GM10266 (cell line): ENCODE measurements at regions not wholly inside any gene's neighbourhood (a gene's known extent, or its start where the extent isn't known, plus 50 kb on each side); places are given as distances from the start of the nearest gene placed in this dataset.

Experiments used
- DNase-seq: peaks from one replicate; pipeline ENCODE4 v3.0.0; 2012; ENCODE audit errors: extremely low spot score
- CTCF ChIP-seq: IDR thresholded peaks from 2 replicates; pipeline ENCODE4 v1.5.1; 2012; ENCODE audit warnings: mild to moderate bottlenecking, low read depth; ENCODE audit not compliant: control insufficient read depth, insufficient read depth; ENCODE audit errors: missing control alignments

DNA sequence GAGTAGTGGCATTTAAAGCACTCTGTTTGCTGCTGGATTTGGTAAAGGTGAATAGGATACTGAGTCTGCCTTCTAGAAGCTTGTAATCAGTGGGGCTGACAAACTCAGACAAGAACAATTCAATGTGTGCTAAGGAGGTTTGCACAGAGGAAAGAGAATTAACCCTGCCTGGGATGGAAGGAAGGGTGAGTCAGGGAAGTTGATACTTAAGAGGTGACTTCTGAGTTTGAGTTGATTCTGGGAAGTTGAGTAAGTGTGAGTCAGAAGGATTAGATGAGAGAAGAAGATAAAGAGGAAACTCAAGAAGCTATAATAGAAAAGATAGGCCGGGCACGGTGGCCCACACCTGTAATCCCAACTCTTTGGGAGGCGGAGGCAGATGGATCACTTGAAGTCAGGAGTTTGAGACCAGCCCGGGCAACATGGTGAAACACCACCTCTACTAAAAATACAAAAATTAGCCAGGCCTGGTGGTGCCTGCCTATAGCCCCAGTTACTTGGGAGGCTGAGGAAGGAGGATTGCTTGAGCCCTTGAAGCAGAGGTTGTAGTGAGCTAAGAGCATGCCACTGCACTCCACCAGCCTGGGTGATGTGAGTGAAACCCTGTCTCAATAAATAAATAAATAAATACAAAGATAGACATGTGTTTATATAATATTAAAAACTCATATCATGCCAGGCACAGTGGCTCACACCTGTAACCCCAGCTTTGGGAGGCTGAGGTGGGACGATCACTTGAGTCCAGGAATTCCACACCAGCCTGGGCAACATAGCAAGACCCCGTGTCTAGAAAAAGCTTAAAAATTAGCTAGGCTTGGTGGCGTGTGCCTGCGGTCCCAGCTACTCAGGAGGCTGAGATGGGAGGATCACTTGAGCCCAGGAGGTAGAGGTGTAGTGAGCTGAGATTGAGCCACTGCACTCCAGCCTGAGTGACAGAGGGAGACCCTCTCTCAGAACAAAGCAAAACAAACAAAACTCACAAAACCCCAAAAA lies 126.8 kb upstream of the CPM start:
- no peak for DNase-seq
- TF ChIP-seq CTCF, result no peak

GRCh38 chr12:69061574-69061973 lies 128.6 kb upstream of the CPM start:
- no peak for TF ChIP-seq CTCF
- no peak for DNase-seq

- TF ChIP-seq CTCF, result no peak
- no peak for DNase-seq
These were observed 129.8 kb upstream of the CPM start for GRCh38 chr12:69062621-69063237.

DNA sequence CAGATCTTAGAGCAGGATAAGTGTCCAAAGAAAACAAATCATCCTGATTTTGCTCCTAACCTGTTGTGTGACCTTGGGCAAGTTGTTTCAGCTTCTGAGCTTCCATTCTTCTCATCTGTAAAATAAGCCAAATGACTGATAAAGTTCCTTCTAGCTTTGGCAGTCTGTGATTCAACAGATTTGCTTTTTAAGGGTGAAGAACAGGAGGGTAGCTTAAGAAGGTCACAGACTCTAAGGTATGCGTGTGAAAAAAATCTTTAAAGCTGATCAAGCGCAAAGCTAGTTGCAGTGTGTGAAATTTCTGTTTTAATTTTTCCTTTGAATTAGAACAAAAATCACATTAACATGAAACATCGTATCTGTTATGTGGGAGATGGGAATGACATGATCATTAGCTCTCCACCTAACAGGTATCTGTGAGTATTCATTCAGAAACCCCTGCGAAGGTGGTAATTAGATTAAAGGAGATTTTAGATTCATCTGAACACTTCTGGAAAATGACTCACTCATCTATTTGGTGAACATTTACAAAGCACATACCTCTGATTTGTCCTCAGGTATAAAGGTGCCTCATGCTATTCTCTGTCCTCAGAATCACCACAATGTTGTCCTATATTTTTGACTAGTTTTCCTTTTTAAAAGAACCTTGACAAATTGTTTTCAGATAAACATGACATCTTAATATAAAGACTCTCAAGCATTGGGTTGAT lies 131.9 kb upstream of the CPM start:
- no peak for TF ChIP-seq CTCF
- no peak for DNase-seq

- no peak for TF ChIP-seq CTCF
- no peak for DNase-seq
These were observed 132.8 kb upstream of the CPM start for GRCh38 chr12:69065775-69066174.

- TF ChIP-seq CTCF, result no peak
- DNase-seq, result no peak
These were observed 133.8 kb upstream of the CPM start for GRCh38 chr12:69066492-69067373.
